IMR-90 (cell line): ENCODE measurements at regions not wholly inside any gene's neighbourhood (a gene's known extent, or its start where the extent isn't known, plus 50 kb on each side); places are given as distances from the start of the nearest gene placed in this dataset.

ENCODE experiments used
- ATAC-seq: fragments of 200-7000 bp; cut with Tn5 transposase; 2 replicates; pipeline ENCODE4 v1.9.1; 2020; ENCODE audit warnings: low read depth, mild to moderate bottlenecking, moderate library complexity
- BruUV-seq: library from RNA; stranded (reverse); fragments of 400-500 nt; replicated peaks from 2 replicates; lab custom pipeline; 2021; lab: Mats Ljungman, UMichigan
- CTCF ChIA-PET: fragments of 300-600 bp; formaldehyde crosslinking; extraction: SDS; loops from one replicate; lab custom pipeline; 2021; ENCODE audit warnings: antibody characterized with exemption; lab: Yijun Ruan, JAX
- POLR2A ChIA-PET: fragments of 300-600 bp; sonication (Branson Sonifier 250); formaldehyde crosslinking; loops from one replicate; lab custom pipeline; 2022; ENCODE audit warnings: antibody characterized with exemption; ENCODE audit not compliant: unreplicated experiment; lab: Charles Lee
- DNase-seq: peaks from one replicate; pipeline ENCODE4 v3.0.0; 2013
- H2AFZ ChIP-seq: replicated peaks from 2 replicates; pipeline ENCODE3; 2013; ENCODE audit warnings: low read length, mild to moderate bottlenecking; ENCODE audit not compliant: poor library complexity
- H2AK5ac ChIP-seq: 2 replicates; pipeline ENCODE4 v1.6.1; 2013; ENCODE audit warnings: low read depth, low read length, inconsistent platforms
- H2AK9ac ChIP-seq: replicated peaks from 2 replicates; pipeline ENCODE3; 2013; ENCODE audit warnings: mild to moderate bottlenecking, low read depth, low read length, moderate library complexity; ENCODE audit not compliant: poor library complexity
- H2BK120ac ChIP-seq: 2 replicates; pipeline ENCODE4 v1.6.1; 2013; ENCODE audit warnings: low read depth, low read length, inconsistent platforms
- H2BK15ac ChIP-seq: 3 replicates; pipeline ENCODE4 v1.6.1; 2013; ENCODE audit warnings: low read depth, low read length, inconsistent platforms
- H2BK20ac ChIP-seq: 2 replicates; pipeline ENCODE4 v1.6.1; 2013; ENCODE audit warnings: low read depth, mild to moderate bottlenecking, inconsistent platforms, low read length, moderate library complexity
- H2BK5ac ChIP-seq: 2 replicates; pipeline ENCODE4 v1.6.1; 2013; ENCODE audit warnings: mild to moderate bottlenecking, low read depth, low read length, inconsistent platforms; ENCODE audit not compliant: poor library complexity, severe bottlenecking
- H3K14ac ChIP-seq: replicated peaks from 2 replicates; pipeline ENCODE4 v1.6.1; 2013; ENCODE audit warnings: low read depth, low read length, inconsistent platforms
- H3K18ac ChIP-seq: 2 replicates; pipeline ENCODE4 v1.6.1; 2013; ENCODE audit warnings: low read depth, low read length, control low read depth
- H3K23ac ChIP-seq: 2 replicates; pipeline ENCODE4 v1.6.1; 2013; ENCODE audit warnings: low read depth, low read length, inconsistent platforms
- H3K27ac ChIP-seq: 2 replicates; pipeline ENCODE4 v1.5.1; 2013; ENCODE audit warnings: mild to moderate bottlenecking, control low read depth, low read length; ENCODE audit not compliant: insufficient read depth
- H3K27me3 ChIP-seq: 2 replicates; pipeline ENCODE4 v1.6.1; 2013; ENCODE audit warnings: low read length; ENCODE audit not compliant: control insufficient read depth, insufficient read depth
- H3K36me3 ChIP-seq: 2 replicates; pipeline ENCODE4 v1.6.1; 2013; ENCODE audit warnings: low read length, mixed read lengths; ENCODE audit not compliant: control insufficient read depth, insufficient read depth
- H3K4ac ChIP-seq: 2 replicates; pipeline ENCODE4 v1.6.1; 2013; ENCODE audit warnings: low read depth, low read length, inconsistent platforms
- H3K4me1 ChIP-seq: 2 replicates; pipeline ENCODE4 v1.6.1; 2013; ENCODE audit warnings: low read length, mixed read lengths; ENCODE audit not compliant: control insufficient read depth, insufficient read depth
- H3K4me2 ChIP-seq: 2 replicates; pipeline ENCODE4 v1.6.1; 2013; ENCODE audit warnings: low read depth, mild to moderate bottlenecking, control low read depth, low read length, moderate library complexity
- H3K4me3 ChIP-seq: 2 replicates; pipeline ENCODE4 v1.5.1; 2013; ENCODE audit warnings: low read depth, mild to moderate bottlenecking, control low read depth, low read length, moderate library complexity; ENCODE audit not compliant: insufficient read depth
- H3K56ac ChIP-seq: 2 replicates; pipeline ENCODE4 v1.6.1; 2013; ENCODE audit warnings: low read length, inconsistent platforms; ENCODE audit not compliant: insufficient read depth; ENCODE audit errors: extremely low read depth
- H3K79me1 ChIP-seq, 2 experiments: 2 replicates each; pipeline ENCODE4 v1.6.1; 2013; ENCODE audit warnings: low read length in 2 of 2, inconsistent platforms in 1 of 2, low read depth in 1 of 2
- H3K9ac ChIP-seq: 2 replicates; pipeline ENCODE4 v1.6.1; 2013; ENCODE audit warnings: low read depth, low read length, control low read depth
- H3K9me1 ChIP-seq: 2 replicates; pipeline ENCODE4 v1.6.1; 2013; ENCODE audit warnings: low read length, inconsistent platforms; ENCODE audit not compliant: insufficient read depth
- H3K9me3 ChIP-seq: 2 replicates; pipeline ENCODE4 v1.6.1; 2013; ENCODE audit warnings: low read length; ENCODE audit not compliant: control insufficient read depth, insufficient read depth
- H4K20me1 ChIP-seq: 2 replicates; pipeline ENCODE4 v1.6.1; 2013; ENCODE audit warnings: low read length, inconsistent platforms; ENCODE audit not compliant: insufficient read depth
- H4K5ac ChIP-seq: 2 replicates; pipeline ENCODE4 v1.6.1; 2013; ENCODE audit warnings: mild to moderate bottlenecking, low read depth, low read length, control low read depth
- H4K8ac ChIP-seq, 2 experiments: 2 replicates each; pipeline ENCODE4 v1.6.1; 2013; ENCODE audit warnings: low read depth in 2 of 2, low read length in 2 of 2, control low read depth in 1 of 2, inconsistent platforms in 1 of 2
- H4K91ac ChIP-seq: 2 replicates; pipeline ENCODE4 v1.6.1; 2013; ENCODE audit warnings: low read depth, low read length, inconsistent platforms; ENCODE audit not compliant: insufficient read depth
- CEBPB ChIP-seq: IDR thresholded peaks from 2 replicates; pipeline ENCODE4 v1.6.1; 2012; ENCODE audit warnings: low read depth, low read length, improper control_type of control experiment
- CTCF ChIP-seq: conservative IDR thresholded peaks from 2 replicates; pipeline ENCODE4 v1.5.1; 2012; ENCODE audit warnings: mild to moderate bottlenecking, low read depth, low read length, improper control_type of control experiment
- ELK1 ChIP-seq: fragments of 150-350 bp; IDR thresholded peaks from 2 replicates; pipeline ENCODE4 v1.6.1; 2016; ENCODE audit warnings: low read depth, mild to moderate bottlenecking, low read length, moderate library complexity, borderline replicate concordance
- MAZ ChIP-seq: IDR thresholded peaks from 2 replicates; pipeline ENCODE4 v1.6.1; 2012; ENCODE audit warnings: low read depth, mild to moderate bottlenecking, low read length, improper control_type of control experiment, moderate library complexity, borderline replicate concordance
- MXI1 ChIP-seq: IDR thresholded peaks from 2 replicates; pipeline ENCODE4 v1.6.1; 2012; ENCODE audit warnings: low read depth, mild to moderate bottlenecking, low read length, moderate library complexity, borderline replicate concordance
- RCOR1 ChIP-seq: IDR thresholded peaks from 2 replicates; pipeline ENCODE4 v1.6.1; 2012; ENCODE audit warnings: mild to moderate bottlenecking, low read length, improper control_type of control experiment; ENCODE audit not compliant: insufficient replicate concordance
- RFX5 ChIP-seq: IDR thresholded peaks from 2 replicates; pipeline ENCODE4 v1.8.0; 2012; ENCODE audit warnings: low read depth, mild to moderate bottlenecking, low read length, moderate library complexity
- SMC3 ChIP-seq: fragments of 150-350 bp; IDR thresholded peaks from 2 replicates; pipeline ENCODE4 v1.6.1; 2016; ENCODE audit warnings: low read depth, mild to moderate bottlenecking, antibody characterized with exemption, low read length, moderate library complexity
- WGBS, 2 experiments: methylation state at CpG; one replicate each; pipeline versions ENCODE4 v1.1.5 to v1.1.7; 2013; ENCODE audit warnings: missing lambda C conversion rate in 2 of 2; ENCODE audit not compliant: insufficient read length in 1 of 2; ENCODE audit errors: extremely low coverage in 2 of 2; 5-methylcytosine and 5-hydroxymethylcytosine counted together
- dilution Hi-C: fragments of 300-500 bp; cut with HindIII; formaldehyde crosslinking; loops from one replicate; pipeline ENCODE4 v1.14.3; 2018; ENCODE audit warnings: low sequenced_read_pairs; ENCODE audit not compliant: unreplicated experiment
- in situ Hi-C: fragments of 300-500 bp; cut with MboI; formaldehyde crosslinking; loops from 3 replicates; pipeline ENCODE4 v1.14.3; 2019; ENCODE audit warnings: low sequenced_read_pairs, inconsistent platforms, mixed read lengths
- intact Hi-C: fragments of 100-400 bp; cut with micrococcal nuclease; formaldehyde crosslinking; loops from 2 replicates; pipeline ENCODE4 v1.10.0; 2022

- dilution Hi-C loops: no loop called here
- intact Hi-C loops: no loop called here
- H3K9me1 ChIP-seq: no peaks in the 10 kb centered on the region
Observed at GRCh38 chr5:101455048-101455447, 552.0 kb upstream of the ST8SIA4 start.

More at GRCh38 chr5:101455048-101455447, 552.0 kb upstream of the ST8SIA4 start:
- no peaks in the 10 kb centered on the region for H3K9me3 ChIP-seq
- H3K36me3 ChIP-seq: no peaks in the 10 kb centered on the region
- no peak overlapping the region for H3K23ac ChIP-seq
- H3K79me1 ChIP-seq: no peaks in the 10 kb centered on the region
- H2BK120ac ChIP-seq: no peak overlapping the region
- H3K56ac ChIP-seq: no peak overlapping the region
- POLR2A ChIA-PET: no interaction called here
- H3K4ac ChIP-seq: no peak overlapping the region
- no peak for DNase-seq
- H4K91ac ChIP-seq: no peak overlapping the region
- in situ Hi-C loops: no loop called here
- H3K4me3 ChIP-seq: no peak overlapping the region
- no peak overlapping the region for H2BK15ac ChIP-seq
- no peak for ATAC-seq
- H2BK20ac ChIP-seq: no peak overlapping the region
- whole genome bisulfite sequencing, 2 experiments: no CpG with 5 or more reads among the region's 1 CpG
- no peak overlapping the region for H2AFZ ChIP-seq
- BruUV-seq: no TSS peak
- H2AK5ac ChIP-seq: no peak overlapping the region
- H4K5ac ChIP-seq: no peak overlapping the region
- TF ChIP-seq MXI1 (no peak), CEBPB (peak; percentile 54), RCOR1 (no peak), MAZ (no peak), ELK1 (no peak), RFX5 (no peak), SMC3 (no peak), CTCF (no peak)
- H3K4me2 ChIP-seq: no peak overlapping the region
- no peak overlapping the region for H3K18ac ChIP-seq
- no peaks in the 10 kb centered on the region for H3K4me1 ChIP-seq
- no peaks in the 10 kb centered on the region for H3K27me3 ChIP-seq
- no peak overlapping the region for H4K8ac ChIP-seq
- CTCF ChIA-PET: no interaction called here
- H3K27ac ChIP-seq: no peak overlapping the region
- H3K9ac ChIP-seq: no peak overlapping the region
- no peak overlapping the region for H3K14ac ChIP-seq
- no peak overlapping the region for H2BK5ac ChIP-seq
- no peak overlapping the region for H2AK9ac ChIP-seq
- no peaks in the 10 kb centered on the region for H4K20me1 ChIP-seq
